Islet precursor cell (in vitro differentiated cells): ENCODE measurements at regions not wholly inside any gene's neighbourhood (a gene's known extent, or its start where the extent isn't known, plus 50 kb on each side); places are given as distances from the start of the nearest gene placed in this dataset.
A peak's percentile ranks its signal among the peaks of the same experiment; 100 is the strongest.
"Not testable (repeated sequence)": the region's sequence is repeated elsewhere in the genome, so short reads cannot be mapped to it uniquely, and the experiment has no call there.

ENCODE experiments used
- DNase-seq: peaks from one replicate; pipeline ENCODE4 v3.0.0-alpha.2; 2018

GRCh38 chr5:177941386-177941785 lies 54.7 kb downstream of the PROP1 start:
- DNase-seq: peak; percentile 14

DNA sequence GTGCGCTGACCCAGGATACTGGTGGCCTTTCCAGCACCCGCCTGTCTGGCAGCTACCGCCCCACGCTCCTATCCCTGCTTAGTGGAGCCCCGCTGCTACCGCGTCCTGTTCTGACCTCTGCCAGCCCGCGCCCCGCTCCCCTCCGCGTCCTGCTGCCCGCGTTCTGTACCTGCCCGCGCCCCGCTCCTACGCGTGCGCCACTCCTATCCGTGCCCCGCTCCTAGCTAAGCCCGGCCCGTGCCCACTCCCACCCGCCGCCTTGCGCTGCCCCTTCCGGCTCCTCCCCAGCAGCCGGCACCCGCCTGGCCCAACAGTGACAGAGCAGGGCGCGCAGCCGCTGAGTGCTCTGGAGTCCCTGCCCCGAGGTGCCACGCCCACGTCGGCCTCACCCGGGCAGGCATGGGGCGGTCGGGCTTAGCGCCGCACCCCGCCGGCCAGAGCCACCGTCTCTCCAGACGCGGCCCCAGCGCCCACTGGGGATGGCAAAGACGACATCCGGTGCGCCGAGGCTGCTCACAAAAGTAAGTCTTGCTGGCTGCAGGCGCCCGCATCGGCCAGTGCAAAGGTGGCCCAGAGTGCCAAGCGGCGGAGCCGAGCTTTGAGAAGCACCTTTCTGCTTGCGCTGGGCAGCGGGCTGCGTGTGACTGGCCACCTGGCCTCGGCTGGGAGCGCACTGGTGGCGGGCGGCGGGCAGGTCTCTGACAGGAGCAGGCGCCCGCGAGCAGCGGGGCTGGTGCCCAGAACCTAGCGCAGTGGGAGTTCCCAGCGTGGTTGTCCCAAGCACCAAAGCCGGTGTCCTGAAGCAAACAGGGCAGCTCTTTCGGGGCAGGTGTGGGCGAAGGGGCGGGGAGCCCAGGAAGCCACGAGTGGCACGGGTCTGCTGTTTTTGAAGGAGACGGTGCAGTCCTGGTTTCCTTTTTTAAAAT lies 56.5 kb downstream of the PROP1 start:
- DNase-seq: peak; percentile 60

DNA sequence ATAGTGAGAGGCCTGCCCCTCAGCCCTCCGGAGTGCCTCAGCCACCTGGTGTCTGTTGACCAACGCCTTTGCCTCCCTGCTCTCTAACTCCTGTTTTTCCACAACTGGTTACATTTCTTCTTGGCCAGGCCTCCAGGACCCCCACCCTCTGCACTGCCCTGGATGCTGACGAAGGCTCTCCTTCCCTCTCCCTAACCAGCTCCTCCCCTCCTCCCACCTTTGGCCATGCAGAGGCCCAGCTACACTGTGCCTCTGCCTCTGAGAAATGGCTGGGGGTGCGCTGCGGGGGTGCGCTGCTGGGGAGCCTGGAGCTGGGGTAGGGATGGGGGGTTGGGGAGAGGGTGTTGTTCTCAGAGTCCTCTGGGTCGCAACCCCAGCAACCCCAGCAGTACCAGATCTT lies 57.3 kb downstream of the PROP1 start:
- peak; percentile 20 for DNase-seq

DNA sequence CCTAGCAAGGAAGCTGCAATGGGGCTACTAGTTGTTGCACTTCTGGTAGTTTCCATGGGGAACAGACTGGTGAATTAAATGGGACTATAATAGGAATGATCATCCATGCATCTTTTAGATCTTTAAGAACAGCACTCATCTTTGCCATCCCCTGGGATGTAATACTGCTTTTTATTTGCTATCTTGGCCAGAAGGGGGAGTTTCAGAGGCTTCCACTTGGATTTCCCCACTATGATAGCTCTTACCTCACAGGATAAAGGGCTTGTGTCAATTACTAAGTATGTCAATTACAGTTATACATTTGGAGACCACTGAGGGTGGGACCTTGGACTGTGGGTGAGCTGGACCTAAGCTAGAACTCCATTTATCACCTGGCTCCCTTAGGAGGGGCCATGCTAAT lies 61.8 kb downstream of the PROP1 start:
- not testable (repeated sequence) for DNase-seq

DNA sequence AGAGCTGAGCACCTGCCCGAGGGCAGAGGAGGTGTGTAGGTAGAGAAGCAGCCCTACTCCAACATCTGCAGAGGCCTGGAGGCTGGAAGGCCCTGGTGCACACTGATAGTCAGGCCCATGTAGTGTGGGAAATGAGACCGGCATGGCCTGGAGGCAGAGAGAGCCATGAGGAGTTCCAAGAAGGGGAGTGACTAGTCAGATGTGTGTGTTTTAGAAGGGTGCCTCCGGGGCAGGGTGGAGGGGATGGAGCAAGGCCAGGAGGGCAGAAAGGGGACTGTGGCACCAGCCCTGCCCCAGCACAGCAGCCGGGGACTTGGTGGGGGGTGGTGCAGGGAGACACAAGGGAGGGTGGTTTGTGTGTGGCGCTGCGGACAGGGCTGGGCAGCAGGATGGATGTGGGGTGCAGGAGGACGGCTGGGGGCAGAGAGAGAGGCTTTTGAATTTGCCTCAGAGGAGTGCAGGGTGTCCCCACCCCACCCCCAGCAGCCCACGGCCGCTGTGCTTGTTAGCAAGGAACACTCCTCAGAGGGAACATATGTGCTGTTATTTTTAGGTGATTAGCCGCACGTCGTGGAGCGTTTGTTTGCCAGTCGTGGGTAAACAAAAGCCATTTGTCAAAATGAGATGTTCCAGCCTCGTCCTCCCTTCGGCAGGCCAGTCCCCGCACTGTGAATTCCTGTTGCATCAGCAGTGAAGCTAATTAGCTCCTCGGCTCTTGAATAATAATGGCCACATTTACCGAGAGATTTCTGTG lies 65.6 kb downstream of the PROP1 start:
- peak; percentile 78 for DNase-seq

GRCh38 chr5:177929618-177930017 lies 66.4 kb downstream of the PROP1 start:
- not testable (repeated sequence) for DNase-seq

DNA sequence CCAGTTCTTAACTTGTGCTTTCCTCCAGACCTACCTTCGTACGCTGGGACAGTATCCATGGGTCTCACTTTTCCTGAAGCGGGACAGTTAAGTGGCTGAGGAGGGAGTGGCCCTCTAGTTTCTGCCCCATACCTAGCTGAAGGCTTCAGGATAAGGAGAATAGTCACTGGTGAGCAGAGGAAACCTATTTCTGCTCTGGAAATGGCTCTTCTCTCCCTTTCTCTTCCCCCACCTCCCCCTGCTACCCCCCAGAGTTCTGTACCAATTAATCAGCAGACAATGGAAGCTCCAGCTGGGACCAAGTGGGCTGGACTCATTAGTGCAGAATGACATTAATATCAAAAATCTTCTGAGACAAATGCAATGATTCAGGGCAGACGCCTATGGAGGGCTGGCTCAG lies 68.5 kb downstream of the PROP1 start:
- DNase-seq: not testable (repeated sequence)

DNA sequence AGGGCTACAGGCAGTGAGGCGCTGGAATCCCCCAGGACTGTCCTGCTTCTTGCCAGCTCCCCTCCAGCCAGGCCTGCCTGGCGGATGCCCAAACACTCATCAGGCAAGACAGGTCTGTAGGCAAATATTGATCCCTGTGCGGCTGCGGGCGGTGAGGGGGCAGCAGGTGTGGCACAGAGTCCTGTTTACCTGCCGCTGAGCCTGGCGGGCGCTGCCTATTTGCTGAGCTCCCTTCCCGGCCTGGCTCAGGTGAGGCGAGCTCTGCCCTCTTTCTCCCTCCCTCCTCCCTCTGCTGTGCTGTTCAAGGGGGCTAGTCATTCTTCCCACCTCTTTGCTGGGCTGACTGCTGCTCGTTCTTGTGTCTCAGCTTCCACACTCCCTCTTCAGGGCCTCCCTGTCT lies 71.5 kb downstream of the PROP1 start:
- DNase-seq: not testable (repeated sequence)

DNA sequence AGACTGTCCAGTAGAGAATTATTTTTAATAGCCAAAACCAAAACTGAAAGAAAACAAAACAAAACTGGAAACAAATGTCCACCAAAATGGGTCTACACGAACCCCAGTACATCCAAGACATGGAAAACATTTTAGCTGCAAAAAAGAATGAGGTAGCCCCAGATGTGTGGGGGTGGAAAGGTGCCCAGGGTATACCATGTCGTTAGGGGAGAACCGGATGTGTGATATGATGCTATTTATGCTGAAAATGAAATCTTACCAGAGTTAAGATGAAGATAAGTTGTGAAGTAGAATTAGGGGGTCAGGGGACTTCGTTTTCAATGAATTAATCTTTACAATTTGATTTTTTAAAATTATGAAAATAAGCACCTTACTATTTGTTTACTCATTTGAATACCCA lies 72.2 kb downstream of the PROP1 start:
- DNase-seq: not testable (repeated sequence)

DNA sequence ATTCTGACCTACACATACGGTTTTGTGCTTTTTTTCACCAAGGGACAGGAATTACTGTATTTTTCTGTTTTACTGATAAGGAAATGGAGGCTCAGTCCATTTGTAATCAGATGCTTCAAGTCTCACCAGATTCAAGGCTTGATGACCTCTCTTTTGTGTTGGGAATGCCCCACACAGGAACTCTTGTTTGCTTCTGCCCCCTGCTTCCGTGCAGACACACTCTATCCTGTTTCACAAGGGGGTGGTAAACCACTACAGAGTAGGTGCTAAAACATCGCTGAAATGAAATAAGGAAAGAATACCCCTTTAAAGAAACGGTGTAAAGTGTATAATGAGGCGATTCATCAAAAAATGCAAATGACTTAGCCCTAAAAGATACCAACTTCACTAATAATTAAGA lies 72.9 kb downstream of the PROP1 start:
- not testable (repeated sequence) for DNase-seq

DNA sequence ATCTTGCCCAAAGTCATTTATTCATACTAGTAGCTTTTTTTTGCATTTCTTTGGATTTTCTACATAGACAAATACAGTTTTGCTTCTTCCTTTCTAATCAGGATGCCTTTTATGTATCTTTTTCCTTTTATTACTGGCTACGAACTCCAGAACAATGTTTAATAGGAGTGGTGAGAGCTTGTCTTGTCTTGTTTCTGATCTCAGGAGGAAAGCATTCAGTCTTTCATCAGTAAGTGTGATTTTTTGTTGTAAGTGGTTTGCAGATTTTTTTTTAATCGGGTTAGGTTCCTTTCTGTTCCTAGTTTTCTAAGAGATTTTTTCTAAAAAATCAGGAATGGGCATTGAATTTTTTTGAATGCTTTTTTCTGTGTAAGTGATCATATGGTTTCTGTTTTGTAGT lies 86.8 kb downstream of the PROP1 start:
- DNase-seq: not testable (repeated sequence)

GRCh38 chr5:177902806-177903205 lies 93.2 kb downstream of the PROP1 start:
- DNase-seq: not testable (repeated sequence)

DNA sequence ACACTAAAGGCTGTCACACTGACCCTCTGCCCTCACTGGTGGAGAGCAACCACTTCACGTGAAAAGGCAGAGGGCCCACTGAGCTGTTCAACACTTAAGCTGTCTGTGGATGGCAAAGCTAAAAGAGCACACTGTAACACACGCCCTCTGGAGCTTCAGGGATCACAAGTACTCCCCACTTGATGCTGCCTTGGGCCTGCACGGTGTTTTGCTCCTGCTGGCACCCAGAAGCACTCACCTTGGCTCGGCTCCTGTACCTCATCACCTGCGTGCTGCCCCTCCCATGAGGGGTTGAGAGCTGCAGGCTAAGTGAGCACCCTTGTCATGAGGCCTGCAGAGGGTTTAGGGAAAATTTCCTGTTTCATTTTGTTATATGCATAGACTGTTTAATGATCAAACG lies 96.0 kb downstream of the PROP1 start:
- not testable (repeated sequence) for DNase-seq

GRCh38 chr5:177894681-177895453 lies 101.2 kb downstream of the PROP1 start:
- DNase-seq: not testable (repeated sequence)

GRCh38 chr5:177892357-177892665 lies 103.7 kb downstream of the PROP1 start:
- not testable (repeated sequence) for DNase-seq

- not testable (repeated sequence) for DNase-seq
Measured at GRCh38 chr5:177891547-177892356, 104.3 kb downstream of the PROP1 start.

DNA sequence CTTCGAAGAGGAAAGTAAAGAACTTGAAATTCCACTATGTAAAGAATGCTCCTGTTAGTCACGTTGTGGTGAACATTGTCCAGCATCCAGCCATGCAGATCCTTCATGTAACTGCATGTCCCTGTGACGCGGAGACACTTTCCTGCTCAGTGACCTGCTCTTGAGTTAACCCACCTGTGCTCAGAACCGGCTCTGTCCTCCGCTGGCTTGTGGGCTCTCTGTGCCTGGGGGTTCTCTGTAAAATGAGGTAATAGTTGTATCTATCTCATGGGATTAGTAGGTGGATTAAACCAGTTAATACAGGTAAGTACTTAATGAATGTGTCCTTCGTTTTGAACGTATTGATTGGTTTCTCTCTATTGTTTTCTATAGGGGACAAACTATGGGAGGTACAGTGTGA lies 100.6 kb upstream of the FAM153A start:
- DNase-seq: not testable (repeated sequence)

- DNase-seq: not testable (repeated sequence)
Measured at GRCh38 chr5:177875900-177876238, 93.2 kb upstream of the FAM153A start.

DNA sequence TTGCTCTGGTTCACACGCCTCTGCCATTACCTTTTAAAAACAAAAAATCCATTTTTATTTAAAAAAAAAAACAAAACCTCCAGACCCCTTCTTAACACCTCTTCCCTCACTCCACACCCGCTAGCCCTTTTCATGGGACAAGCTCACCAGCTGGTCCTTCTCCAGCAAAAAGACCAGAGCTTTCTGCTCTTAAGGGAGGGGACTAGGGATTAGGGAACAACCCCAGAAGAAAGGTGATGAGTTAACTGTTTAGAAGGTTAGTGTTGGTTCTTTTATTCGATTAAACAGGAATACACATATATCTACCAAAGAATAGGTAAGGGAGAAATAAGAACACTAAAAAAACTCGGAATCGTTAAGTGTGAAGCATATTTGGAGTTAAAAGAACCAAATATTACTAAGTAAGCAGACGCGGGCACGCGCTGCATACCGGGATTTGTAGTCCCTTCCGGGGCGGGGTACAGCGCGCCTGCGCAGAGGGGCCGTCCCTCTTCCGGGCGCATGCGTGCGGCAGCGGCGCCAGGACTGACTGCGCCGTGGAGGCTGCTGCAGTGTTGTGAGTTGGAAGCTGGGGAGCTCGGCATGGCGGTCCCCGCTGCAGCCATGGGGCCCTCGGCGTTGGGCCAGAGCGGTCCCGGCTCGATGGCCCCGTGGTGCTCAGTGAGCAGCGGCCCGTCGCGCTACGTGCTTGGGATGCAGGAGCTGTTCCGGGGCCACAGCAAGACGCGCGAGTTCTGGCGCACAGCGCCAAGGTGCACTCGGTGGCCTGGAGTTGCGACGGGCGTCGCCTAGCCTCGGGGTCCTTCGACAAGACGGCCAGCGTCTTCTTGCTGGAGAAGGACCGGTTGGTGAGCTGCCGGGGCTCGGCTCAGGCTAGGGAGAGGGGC lies 92.6 kb upstream of the FAM153A start:
- not testable (repeated sequence) for DNase-seq

- DNase-seq: not testable (repeated sequence)
Measured at GRCh38 chr5:177863822-177864446, 81.2 kb upstream of the FAM153A start.
